HepG2 (cell line): ENCODE measurements at regions not wholly inside any gene's neighbourhood (a gene's known extent, or its start where the extent isn't known, plus 50 kb on each side); places are given as distances from the start of the nearest gene placed in this dataset.

ENCODE experiments used
- ATAC-seq: fragments of 200-7000 bp; cut with Tn5 transposase; 3 replicates; pipeline ENCODE4 v1.9.1; 2020; ENCODE audit warnings: mild to moderate bottlenecking, moderate library complexity
- BruUV-seq: library from RNA; stranded (reverse); fragments of 400-500 nt; replicated peaks from 2 replicates; lab custom pipeline; 2021; lab: Mats Ljungman, UMichigan
- CTCF ChIA-PET: fragments of 300-600 bp; formaldehyde crosslinking; extraction: SDS; loops from one replicate; lab custom pipeline; 2021; ENCODE audit warnings: low total read pairs, inconsistent platforms, low intra/inter-chr PET ratio; lab: Yijun Ruan, JAX
- POLR2A ChIA-PET: fragments of 350-600 bp; sonication (Branson Sonifier 250); formaldehyde crosslinking; loops from one replicate; lab custom pipeline; 2020; ENCODE audit warnings: antibody characterized with exemption, inconsistent platforms; lab: Yijun Ruan, JAX
- DNase-seq: peaks from one replicate; pipeline ENCODE4 v3.0.0-alpha.2; 2015; ENCODE audit warnings: low spot score
- FAIRE-seq: peaks from 3 replicates; lab custom pipeline; 2011; peaks lifted over from hg19 to GRCh38; lab: Jason Lieb, UNC
- H2AFZ ChIP-seq: one replicate; pipeline ENCODE4 v1.6.1; 2011; ENCODE audit warnings: low read length, inconsistent platforms
- H3K27ac ChIP-seq: fragments of 300-600 bp; 3 replicates; pipeline ENCODE4 v1.8.0; 2011; ENCODE audit warnings: mixed run types, mild to moderate bottlenecking, mixed read lengths, low read length, inconsistent platforms; ENCODE audit not compliant: insufficient read depth; ENCODE audit errors: extremely low read length
- H3K27me3 ChIP-seq, 2 experiments: fragments of 200-600 bp in 1 of 2; 2 replicates in 1 of 2; 3 replicates in 1 of 2; pipeline versions ENCODE4 v1.6.0 to v1.8.0; 2011; ENCODE audit warnings: low read length in 2 of 2, mild to moderate bottlenecking in 2 of 2, moderate library complexity in 2 of 2, inconsistent platforms in 1 of 2; ENCODE audit not compliant: insufficient read depth in 2 of 2, control insufficient read depth in 1 of 2
- H3K36me3 ChIP-seq, 2 experiments: fragments of 200-600 bp in 1 of 2; replicated peaks in 1 of 2; 2 replicates in 1 of 2; 3 replicates in 1 of 2; pipeline versions ENCODE4 v1.5.1 to v1.8.0; 2011; ENCODE audit warnings: low read length in 2 of 2, inconsistent platforms in 1 of 2; ENCODE audit not compliant: insufficient read depth in 2 of 2, control insufficient read depth in 1 of 2
- H3K4me1 ChIP-seq: 2 replicates; pipeline ENCODE4 v1.5.1; 2012; ENCODE audit warnings: low read length, inconsistent platforms; ENCODE audit not compliant: insufficient read depth
- H3K4me2 ChIP-seq: 2 replicates; pipeline ENCODE4 v1.6.0; 2011; ENCODE audit warnings: low read depth, low read length, inconsistent platforms
- H3K4me3 ChIP-seq, 3 experiments: fragments of 200-600 bp in 1 of 3; sonication (generic), shearing (Covaris generic) in 1 of 3; replicated peaks in 1 of 3; 2 replicates each; pipeline ENCODE4 v1.5.1; 2011 to 2016; ENCODE audit warnings: low read length in 3 of 3, inconsistent platforms in 2 of 3, low read depth in 2 of 3, mild to moderate bottlenecking in 2 of 3, control low read depth in 1 of 3, mixed read lengths in 1 of 3; ENCODE audit not compliant: insufficient read depth in 1 of 3
- H3K79me2 ChIP-seq: one replicate; pipeline ENCODE4 v1.6.1; 2011; ENCODE audit warnings: low read length, inconsistent platforms; ENCODE audit not compliant: insufficient read depth
- H3K9ac ChIP-seq: 2 replicates; pipeline ENCODE4 v1.6.0; 2011; ENCODE audit warnings: mild to moderate bottlenecking, low read depth, low read length, inconsistent platforms; ENCODE audit not compliant: insufficient read depth
- H3K9me3 ChIP-seq: 2 replicates; pipeline ENCODE4 v1.5.1; 2012; ENCODE audit warnings: mild to moderate bottlenecking, low read length
- H4K20me1 ChIP-seq: 2 replicates; pipeline ENCODE4 v1.6.0; 2011; ENCODE audit warnings: inconsistent platforms, mild to moderate bottlenecking, low read length, moderate library complexity; ENCODE audit not compliant: insufficient read depth
- FUBP1 ChIP-seq: sonication (generic); formaldehyde crosslinking; IDR thresholded peaks from 2 replicates; pipeline ENCODE4 v1.5.1; 2020; ENCODE audit warnings: missing genetic modification reagents, mild to moderate bottlenecking, borderline replicate concordance
- GTF3A ChIP-seq: sonication (generic); formaldehyde crosslinking; conservative IDR thresholded peaks from 2 replicates; pipeline ENCODE4 v1.4.0; 2020; ENCODE audit warnings: mild to moderate bottlenecking, missing genetic modification reagents
- HES4 ChIP-seq: sonication (generic); formaldehyde crosslinking; IDR thresholded peaks from 2 replicates; pipeline ENCODE4 v1.9.0; 2021; ENCODE audit warnings: mild to moderate bottlenecking, missing genetic modification reagents, borderline replicate concordance
- JDP2 ChIP-seq: sonication (generic); formaldehyde crosslinking; IDR thresholded peaks from 2 replicates; pipeline ENCODE4 v1.8.1; 2022; ENCODE audit warnings: missing genetic modification reagents, borderline replicate concordance
- KDM3A ChIP-seq: IDR thresholded peaks from 2 replicates; pipeline ENCODE4 v1.6.1; 2018; ENCODE audit warnings: low read depth, missing compliant biosample characterization
- PHF8 ChIP-seq: sonication (generic); formaldehyde crosslinking; IDR thresholded peaks from 2 replicates; pipeline ENCODE4 v1.5.0; 2020; ENCODE audit warnings: missing genetic modification reagents
- POGZ ChIP-seq: sonication (generic); formaldehyde crosslinking; IDR thresholded peaks from 2 replicates; pipeline ENCODE4 v1.4.0; 2020; ENCODE audit warnings: mild to moderate bottlenecking, missing genetic modification reagents
- SAP130 ChIP-seq: IDR thresholded peaks from 2 replicates; pipeline ENCODE4 v1.6.1; 2016; ENCODE audit warnings: low read depth
- SKI ChIP-seq: fragments of 450-650 bp; IDR thresholded peaks from one replicate; pipeline ENCODE4 v1.6.1; 2018; ENCODE audit warnings: mild to moderate bottlenecking; ENCODE audit not compliant: partially characterized antibody
- SNAPC2 ChIP-seq: sonication (generic); formaldehyde crosslinking; IDR thresholded peaks from 2 replicates; pipeline ENCODE4 v1.8.1; 2022; ENCODE audit warnings: mild to moderate bottlenecking, missing genetic modification reagents
- TARDBP ChIP-seq: sonication (generic); formaldehyde crosslinking; IDR thresholded peaks from 2 replicates; pipeline ENCODE4 v1.8.0; 2022; ENCODE audit warnings: mild to moderate bottlenecking, missing genetic modification reagents
- ZBTB43 ChIP-seq: sonication (generic); formaldehyde crosslinking; conservative IDR thresholded peaks from 2 replicates; pipeline ENCODE4 v1.4.0; 2020; ENCODE audit warnings: missing genetic modification reagents
- ZNF124 ChIP-seq: sonication (generic); formaldehyde crosslinking; IDR thresholded peaks from 2 replicates; pipeline ENCODE4 v1.4.0; 2020; ENCODE audit warnings: missing genetic modification reagents
- ZNF138 ChIP-seq: sonication (generic); formaldehyde crosslinking; IDR thresholded peaks from 2 replicates; pipeline ENCODE4 v1.5.0; 2020; ENCODE audit warnings: mild to moderate bottlenecking, low read depth, missing genetic modification reagents
- ZNF350 ChIP-seq: sonication (generic); formaldehyde crosslinking; IDR thresholded peaks from 2 replicates; pipeline ENCODE4 v1.4.0; 2020; ENCODE audit warnings: mild to moderate bottlenecking, low read depth, missing genetic modification reagents, borderline replicate concordance
- ZNF367 ChIP-seq: sonication (generic); formaldehyde crosslinking; IDR thresholded peaks from 2 replicates; pipeline ENCODE4 v1.4.0; 2020; ENCODE audit warnings: missing genetic modification reagents, borderline replicate concordance
- ZNF530 ChIP-seq: sonication (generic); formaldehyde crosslinking; IDR thresholded peaks from 2 replicates; pipeline ENCODE4 v1.5.0; 2020; ENCODE audit warnings: low read depth, mild to moderate bottlenecking, missing genetic modification reagents
- WGBS: methylation state at CpG from one replicate; pipeline ENCODE4 v1.1.6; 2017; ENCODE audit warnings: low lambda C conversion rate; 5-methylcytosine and 5-hydroxymethylcytosine counted together
- in situ Hi-C: cut with HindIII; loops from 2 replicates; pipeline ENCODE4 v1.10.0; 2017; ENCODE audit warnings: low pct_unique_long_range_greater_than_20kb; ENCODE audit not compliant: extremely low pct_ligation_motif_present
- intact Hi-C: fragments of 100-400 bp; cut with micrococcal nuclease; formaldehyde crosslinking; loops from one replicate; pipeline ENCODE4 v1.10.0; 2022; ENCODE audit not compliant: unreplicated experiment
- TF ChIP-seq, protein P1 (sequence below): sonication (generic); formaldehyde crosslinking; IDR thresholded peaks from 2 replicates; pipeline ENCODE4 v1.5.1; 2020; ENCODE audit warnings: missing genetic modification reagents, mild to moderate bottlenecking, borderline replicate concordance

DNA sequence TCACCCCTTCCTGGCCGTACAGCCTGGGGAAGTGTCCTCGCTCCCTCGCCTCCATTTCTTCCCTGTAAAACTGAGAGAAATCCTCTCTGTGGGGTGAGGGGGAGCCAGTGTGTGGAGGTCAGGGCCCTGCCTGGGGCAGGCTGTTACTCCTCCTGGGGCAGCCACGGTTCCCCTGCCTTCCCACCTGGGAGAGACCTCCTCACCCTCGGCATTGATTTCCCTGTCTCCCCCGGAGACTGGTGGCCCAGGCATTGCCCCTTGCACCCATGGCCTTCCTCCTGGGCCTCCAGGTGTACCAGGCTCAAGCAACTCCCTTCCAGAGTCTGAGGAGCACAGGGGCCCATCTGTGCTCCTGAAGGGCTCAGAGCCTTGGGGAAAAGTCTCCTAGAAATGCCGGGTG is 75.6 kb upstream of the RNU6ATAC start:
- no peak overlapping the region for H3K9ac ChIP-seq
- POLR2A ChIA-PET = no interaction called here
- 22% methylated on average over 4 of the region's 7 CpGs for WGBS

More for the DNA sequence above, 75.6 kb upstream of the RNU6ATAC start:
- Histone ChIP-seq H3K27me3 (peaks cover 11 to 58% of the 10 kb centered on the region in 2 experiments), H2AFZ (no peak overlapping the region), H3K79me2 (no peaks in the 10 kb centered on the region), H3K4me1 (no peaks in the 10 kb centered on the region), H3K27ac (no peak overlapping the region), H3K4me3 (no peak overlapping the region), H3K36me3 (no peaks in the 10 kb centered on the region), H3K9me3 (no peaks in the 10 kb centered on the region), H4K20me1 (no peaks in the 10 kb centered on the region), H3K4me2 (no peak overlapping the region)
- DNase-seq (no peak), ATAC-seq (no peak; the same call in 1 of the 3 replicates), FAIRE-seq (no peak)
- BruUV-seq = no TSS peak
- no peak for TF ChIP-seq HES4 (CRISPR knock-in tag)
- no peak for TF ChIP-seq ZNF350 (CRISPR knock-in tag)
- TF ChIP-seq JDP2 = no peak
- TF ChIP-seq GTF3A (CRISPR knock-in tag) = no peak
- TF ChIP-seq PHF8 (CRISPR knock-in tag) = no peak
- TF ChIP-seq SAP130 = no peak
- TF ChIP-seq ZNF124 (CRISPR knock-in tag) = no peak
- no peak for TF ChIP-seq KDM3A (CRISPR knock-in tag)
- TF ChIP-seq POGZ (CRISPR knock-in tag) = no peak
- TF ChIP-seq ZNF367 (CRISPR knock-in tag) = no peak
- TF ChIP-seq SKI = no peak
- no peak for TF ChIP-seq ZNF530 (CRISPR knock-in tag)
- TF ChIP-seq TARDBP (CRISPR knock-in tag) = no peak
- no peak for TF ChIP-seq SNAPC2 (CRISPR knock-in tag)
- TF ChIP-seq ZNF138 (CRISPR knock-in tag) = no peak
- TF ChIP-seq, protein P1, sequence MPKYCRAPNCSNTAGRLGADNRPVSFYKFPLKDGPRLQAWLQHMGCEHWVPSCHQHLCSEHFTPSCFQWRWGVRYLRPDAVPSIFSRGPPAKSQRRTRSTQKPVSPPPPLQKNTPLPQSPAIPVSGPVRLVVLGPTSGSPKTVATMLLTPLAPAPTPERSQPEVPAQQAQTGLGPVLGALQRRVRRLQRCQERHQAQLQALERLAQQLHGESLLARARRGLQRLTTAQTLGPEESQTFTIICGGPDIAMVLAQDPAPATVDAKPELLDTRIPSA = no peak
- no peak for TF ChIP-seq ZBTB43 (CRISPR knock-in tag)
- TF ChIP-seq FUBP1 (CRISPR knock-in tag) = no peak
- intact Hi-C loops (no loop called here), in situ Hi-C loops (no loop called here)
- CTCF ChIA-PET = no interaction called here
